ENCODE measurements at regions not wholly inside any gene's neighbourhood (a gene's known extent, or its start where the extent isn't known, plus 50 kb on each side); places are given as distances from the start of the nearest gene placed in this dataset.

- TF ChIP-seq CTCF (IDR thresholded peaks at IDR 0.05) (no peak), POLR2A (IDR thresholded peaks at IDR 0.05) (no peak), POLR2AphosphoS5 (IDR thresholded peaks at IDR 0.05) (no peak)
These were observed 727.8 kb downstream of the BCL11B start for GRCh38 chr14:98544174-98544573.

All from suprapubic skin (tissue), 4 donors.